ENCODE measurements at regions not wholly inside any gene's neighbourhood (a gene's known extent, or its start where the extent isn't known, plus 50 kb on each side); places are given as distances from the start of the nearest gene placed in this dataset.

GRCh38 chr3:103048068-103048722 is 613.4 kb downstream of the ZPLD1 start:
- no peak overlapping the region for H3K4me3 Mint-ChIP-seq
- Histone ChIP-seq H3K79me2 (ENCODE audit: low read depth) (no peaks in the 10 kb centered on the region), H4K20me1 (ENCODE audit: low read depth) (no peaks in the 10 kb centered on the region), H3K4me1 (no peaks in the 10 kb centered on the region), H3K9ac (no peak overlapping the region), H3K4me3 (no peak overlapping the region), H3K4me2 (no peak overlapping the region), H3K9me3 (ENCODE audit: low read depth) (no peaks in the 10 kb centered on the region), H3K36me3 (no peaks in the 10 kb centered on the region), H2AFZ (replicated peaks) (no peak overlapping the region), H3K27me3 (no peaks in the 10 kb centered on the region), H3K27ac (no peak overlapping the region), H3F3A (ENCODE audit: low read depth) (no peaks in the 10 kb centered on the region)
- H3K4me1 Mint-ChIP-seq = no peaks in the 10 kb centered on the region
- H3K9me3 Mint-ChIP-seq = no peaks in the 10 kb centered on the region
- no peaks in the 10 kb centered on the region for H3K27me3 Mint-ChIP-seq (ENCODE audit: insufficient read depth, low read depth)
- H3K27ac Mint-ChIP-seq = no peak overlapping the region
- no peaks in the 10 kb centered on the region for H3K36me3 Mint-ChIP-seq
- TF ChIP-seq CTCF (IDR thresholded peaks at IDR 0.05) (no peak), EZH2 (IDR thresholded peaks at IDR 0.05) (no peak), EZH2phosphoT487 (IDR thresholded peaks at IDR 0.05) (no peak)
- DNase-seq (ENCODE audit: low spot score) = no peak

- Histone ChIP-seq H3K27ac (no peak overlapping the region), H4K20me1 (ENCODE audit: low read depth) (no peaks in the 10 kb centered on the region), H3F3A (ENCODE audit: low read depth) (no peaks in the 10 kb centered on the region), H3K4me2 (no peak overlapping the region), H3K4me1 (peaks cover 3% of the 10 kb centered on the region), H3K9me3 (ENCODE audit: low read depth) (no peaks in the 10 kb centered on the region), H3K36me3 (no peaks in the 10 kb centered on the region), H3K79me2 (ENCODE audit: low read depth) (no peaks in the 10 kb centered on the region), H2AFZ (replicated peaks) (peak overlapping the region; percentile 5), H3K27me3 (no peaks in the 10 kb centered on the region), H3K4me3 (no peak overlapping the region), H3K9ac (no peak overlapping the region)
- H3K4me3 Mint-ChIP-seq = no peak overlapping the region
- no peak for TF ChIP-seq EZH2phosphoT487 (IDR thresholded peaks at IDR 0.05)
- no peak for TF ChIP-seq EZH2 (IDR thresholded peaks at IDR 0.05)
- TF ChIP-seq CTCF (IDR thresholded peaks at IDR 0.05) = no peak
- no peaks in the 10 kb centered on the region for H3K27me3 Mint-ChIP-seq (ENCODE audit: insufficient read depth, low read depth)
- no peak for DNase-seq (ENCODE audit: low spot score)
- peaks cover 4% of the 10 kb centered on the region for H3K4me1 Mint-ChIP-seq
- H3K27ac Mint-ChIP-seq = no peak overlapping the region
- no peaks in the 10 kb centered on the region for H3K9me3 Mint-ChIP-seq
- H3K36me3 Mint-ChIP-seq = no peaks in the 10 kb centered on the region
These were observed 617.5 kb downstream of the ZPLD1 start for GRCh38 chr3:103052236-103052830.

- Mint-ChIP-seq H3K9me3 (no peaks in the 10 kb centered on the region), H3K4me1 (peaks cover 4% of the 10 kb centered on the region), H3K27me3 (ENCODE audit: insufficient read depth, low read depth) (no peaks in the 10 kb centered on the region), H3K36me3 (no peaks in the 10 kb centered on the region), H3K4me3 (no peak overlapping the region), H3K27ac (no peak overlapping the region)
- Histone ChIP-seq H3K4me2 (no peak overlapping the region), H3F3A (ENCODE audit: low read depth) (no peaks in the 10 kb centered on the region), H3K4me1 (peaks cover 4% of the 10 kb centered on the region), H2AFZ (replicated peaks) (no peak overlapping the region), H3K4me3 (no peak overlapping the region), H3K9ac (no peak overlapping the region), H3K79me2 (ENCODE audit: low read depth) (no peaks in the 10 kb centered on the region), H3K9me3 (ENCODE audit: low read depth) (no peaks in the 10 kb centered on the region), H3K36me3 (no peaks in the 10 kb centered on the region), H3K27ac (no peak overlapping the region), H3K27me3 (no peaks in the 10 kb centered on the region), H4K20me1 (ENCODE audit: low read depth) (no peaks in the 10 kb centered on the region)
- no peak for TF ChIP-seq EZH2phosphoT487 (IDR thresholded peaks at IDR 0.05)
- no peak for TF ChIP-seq EZH2 (IDR thresholded peaks at IDR 0.05)
- TF ChIP-seq CTCF (IDR thresholded peaks at IDR 0.05) = no peak
- no peak for DNase-seq (ENCODE audit: low spot score)
These were observed 620.3 kb downstream of the ZPLD1 start for GRCh38 chr3:103055021-103055520.

Data from neural progenitor cell (in vitro differentiated cells).